DLD1 (cell line): ENCODE measurements at regions not wholly inside any gene's neighbourhood (a gene's known extent, or its start where the extent isn't known, plus 50 kb on each side); places are given as distances from the start of the nearest gene placed in this dataset.

Source experiments
- in situ Hi-C: cut with HindIII; loops from 2 replicates; pipeline ENCODE4 v1.10.0; 2017; ENCODE audit warnings: low sequenced_read_pairs

- in situ Hi-C loops, result no loop called here
Observed at GRCh38 chr18:78130232-78131195, 849.1 kb upstream of the SALL3 start.

- in situ Hi-C loops, result no loop called here
Observed at GRCh38 chr18:78133729-78134128, 845.9 kb upstream of the SALL3 start.

- in situ Hi-C loops, result no loop called here
Observed at GRCh38 chr18:78136986-78137385, 842.6 kb upstream of the SALL3 start.

- in situ Hi-C loops, result no loop called here
Observed at GRCh38 chr18:78138983-78139496, 840.6 kb upstream of the SALL3 start.

- in situ Hi-C loops, result no loop called here
Observed at GRCh38 chr18:78140294-78140693, 839.3 kb upstream of the SALL3 start.

GRCh38 chr18:78144669-78145068 is 834.9 kb upstream of the SALL3 start:
- in situ Hi-C loops, result no loop called here

- in situ Hi-C loops, result no loop called here
Observed at GRCh38 chr18:78145096-78145495, 834.5 kb upstream of the SALL3 start.

- in situ Hi-C loops, result no loop called here
Observed at GRCh38 chr18:78146136-78147085, 833.2 kb upstream of the SALL3 start.

- in situ Hi-C loops, result no loop called here
Observed at GRCh38 chr18:78150590-78150989, 829.0 kb upstream of the SALL3 start.

- in situ Hi-C loops, result no loop called here
Observed at GRCh38 chr18:78151234-78151633, 828.4 kb upstream of the SALL3 start.

- in situ Hi-C loops, result no loop called here
Observed at GRCh38 chr18:78151948-78152725, 827.5 kb upstream of the SALL3 start.

- in situ Hi-C loops, result no loop called here
Observed at GRCh38 chr18:78153362-78153761, 826.3 kb upstream of the SALL3 start.

GRCh38 chr18:78154444-78154843 is 825.2 kb upstream of the SALL3 start:
- in situ Hi-C loops, result no loop called here

GRCh38 chr18:78154853-78155252 is 824.8 kb upstream of the SALL3 start:
- in situ Hi-C loops, result no loop called here

GRCh38 chr18:78156466-78156865 is 823.2 kb upstream of the SALL3 start:
- in situ Hi-C loops, result no loop called here

GRCh38 chr18:78158943-78159342 is 820.7 kb upstream of the SALL3 start:
- in situ Hi-C loops, result no loop called here

- in situ Hi-C loops, result no loop called here
Observed at GRCh38 chr18:78159397-78159796, 820.2 kb upstream of the SALL3 start.

GRCh38 chr18:78160961-78161656 is 818.5 kb upstream of the SALL3 start:
- in situ Hi-C loops, result no loop called here

GRCh38 chr18:78165525-78165924 is 814.1 kb upstream of the SALL3 start:
- in situ Hi-C loops, result no loop called here

- in situ Hi-C loops, result no loop called here
Observed at GRCh38 chr18:78168526-78168925, 811.1 kb upstream of the SALL3 start.
